Stimulated activated CD8-positive, alpha-beta memory T cell treated with anti-CD3 and anti-CD28 coated beads, Interleukin-15, amount 100 ng/mL, for 4 hours (primary cell): ENCODE measurements at regions not wholly inside any gene's neighbourhood (a gene's known extent, or its start where the extent isn't known, plus 50 kb on each side); places are given as distances from the start of the nearest gene placed in this dataset.

Experiments
- DNase-seq, 2 donors: peaks; one replicate each; pipeline ENCODE4 v3.0.0-alpha.2; 2020; ENCODE audit warnings: low read depth in 2 of 2

DNA sequence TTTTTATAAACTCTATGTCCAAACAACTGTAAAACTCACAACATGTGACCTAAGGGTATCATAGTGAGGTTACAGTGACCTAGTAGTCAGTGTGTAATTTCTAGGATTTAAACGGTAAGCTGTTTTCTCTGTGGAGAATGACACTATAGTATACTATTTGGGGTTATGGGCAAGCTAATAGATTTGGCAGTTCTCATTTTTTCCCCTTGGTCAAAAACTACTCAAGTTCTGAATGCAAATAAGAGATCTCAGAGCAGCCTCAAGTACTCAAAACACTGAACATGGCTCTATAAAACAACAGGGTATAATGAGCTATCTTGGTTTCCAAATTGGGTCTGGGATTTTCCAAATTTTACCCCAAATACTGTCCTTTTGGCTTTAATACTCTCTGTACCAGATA, 88.5 kb upstream of the HMCN1 start:
- DNase-seq = no peak

DNA sequence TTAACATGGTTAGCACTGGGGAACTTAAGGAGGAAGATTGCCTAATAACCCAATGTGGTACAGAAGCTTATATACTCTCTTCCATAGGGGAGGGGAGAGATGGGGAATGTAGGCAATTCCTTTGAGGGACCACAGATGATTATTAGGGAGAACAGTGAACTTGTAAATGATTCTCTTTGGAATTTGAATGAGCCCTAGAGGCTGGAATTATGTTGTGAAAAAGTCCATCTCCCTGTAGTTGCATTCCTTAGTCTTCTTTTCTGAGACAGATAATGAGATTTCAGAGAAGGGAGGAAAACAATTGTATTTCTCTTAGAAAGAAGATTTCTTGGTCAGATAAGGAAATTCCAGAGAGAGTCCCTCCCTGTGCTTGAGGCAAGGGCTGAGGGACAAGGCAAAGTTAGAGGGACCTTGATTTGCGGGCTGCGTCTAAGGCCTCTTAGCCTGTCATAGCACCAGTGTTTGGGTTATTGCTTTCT, 89.0 kb upstream of the HMCN1 start:
- DNase-seq = no peak

DNA sequence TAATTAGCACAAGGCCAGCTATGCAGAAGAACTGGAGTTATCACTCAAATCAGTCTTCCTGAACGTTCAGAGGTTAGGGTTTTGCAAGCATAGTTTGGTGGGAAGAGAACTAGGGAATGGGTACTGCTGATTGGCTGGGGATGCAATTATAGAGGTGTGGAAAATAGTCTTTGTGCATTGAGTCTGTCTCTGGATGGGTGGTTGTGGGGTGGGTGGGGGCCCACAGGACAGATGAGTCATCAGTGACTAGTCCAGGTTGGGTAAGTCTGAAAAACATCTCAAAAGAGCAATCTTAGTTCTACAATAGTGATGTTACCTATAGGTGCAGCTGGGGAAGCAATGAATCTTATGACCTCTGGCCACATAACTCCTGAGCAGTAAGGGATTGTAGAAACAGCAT, 89.7 kb upstream of the HMCN1 start:
- no peak for DNase-seq

DNA sequence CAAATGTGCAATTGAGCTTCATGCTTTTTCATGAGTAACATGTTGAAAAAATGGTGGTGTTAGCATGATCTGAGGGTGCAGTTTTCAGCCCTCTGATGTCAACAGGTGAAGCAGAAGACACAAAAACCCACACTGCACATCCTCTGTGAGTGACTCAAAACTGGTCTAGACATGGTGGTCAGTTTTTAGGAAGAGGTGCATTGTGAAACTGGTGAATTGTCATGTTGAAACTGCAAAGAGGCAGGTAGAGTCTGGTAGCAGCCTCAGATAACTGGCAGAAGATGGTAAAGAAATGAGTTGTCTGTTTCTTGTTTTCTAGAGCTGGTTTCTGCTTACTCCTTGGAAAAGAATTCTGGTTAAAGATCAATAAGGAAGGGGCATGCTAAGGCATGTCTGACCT, 97.3 kb upstream of the HMCN1 start:
- DNase-seq = no peak

DNA sequence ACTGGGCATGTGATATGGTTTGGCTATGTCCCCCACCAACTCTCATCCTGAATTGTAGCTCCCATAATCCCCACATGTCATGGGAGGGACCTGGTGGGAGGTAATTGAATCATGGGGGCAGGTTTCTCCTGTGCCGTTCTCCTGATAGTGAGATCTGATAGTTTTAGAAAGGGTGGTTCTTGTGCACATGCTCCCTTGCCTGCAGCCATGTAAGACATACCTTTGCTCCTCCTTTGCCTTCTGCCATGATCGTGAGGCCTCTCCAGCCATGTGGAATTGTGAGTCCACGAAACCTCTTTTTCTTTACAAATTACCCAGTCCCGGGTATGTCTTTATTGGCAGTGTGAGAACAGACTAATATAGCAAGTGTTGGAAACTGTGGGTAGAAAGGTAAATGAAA, 99.5 kb upstream of the HMCN1 start:
- DNase-seq = no peak

DNA sequence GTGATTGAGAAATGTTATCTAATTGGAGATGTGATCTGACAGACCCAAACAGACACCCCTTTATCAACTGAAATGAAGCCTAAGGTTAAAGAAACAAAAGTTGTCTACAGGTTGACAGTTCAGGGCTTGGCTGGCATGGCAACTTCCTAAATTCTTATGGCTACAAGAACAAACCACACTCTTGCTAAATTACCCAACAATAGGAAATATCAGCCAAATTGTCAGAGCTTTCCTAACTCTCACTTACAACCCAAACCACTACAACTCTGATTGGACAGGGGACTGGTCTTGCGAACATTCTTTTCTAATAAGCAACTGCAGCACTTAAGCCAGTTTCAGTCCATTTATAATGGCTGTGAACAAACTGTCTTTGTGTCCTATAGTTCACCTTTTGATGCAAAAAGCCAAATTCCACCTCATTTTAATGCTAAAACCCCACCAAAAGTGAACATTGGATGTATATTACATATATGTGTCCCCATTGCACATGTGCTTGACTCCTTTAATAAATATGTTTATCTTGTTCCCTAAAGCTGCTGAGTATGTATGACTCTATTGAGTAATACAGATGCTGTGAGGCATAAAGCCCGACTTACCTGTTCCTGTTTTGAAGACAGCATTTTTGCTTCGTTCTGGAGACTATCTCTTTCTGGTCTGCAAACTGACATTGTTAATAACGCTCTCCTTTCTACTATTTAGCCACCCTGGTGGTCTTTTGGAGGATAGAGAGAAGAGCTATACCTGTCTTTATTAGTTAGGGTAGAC, 101.3 kb upstream of the HMCN1 start:
- no peak for DNase-seq

DNA sequence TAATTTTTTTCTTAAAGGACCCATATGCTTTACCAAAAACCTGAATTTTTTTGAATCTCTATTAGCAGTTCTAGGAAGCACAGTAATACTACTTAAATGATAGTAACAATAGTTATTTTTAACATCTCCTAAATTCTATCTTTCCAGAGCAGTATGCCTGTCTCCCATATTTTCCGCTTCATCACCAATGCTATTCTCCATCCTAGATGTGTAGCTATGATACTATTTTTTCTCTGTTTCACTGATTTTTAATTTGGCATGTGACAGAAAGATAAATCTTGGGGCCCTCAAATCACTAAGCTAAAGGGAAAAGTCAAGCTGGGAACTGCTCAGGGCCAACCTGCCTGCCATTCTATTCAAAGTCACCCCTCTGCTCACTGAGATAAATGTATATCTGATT, 102.3 kb upstream of the HMCN1 start:
- DNase-seq = no peak

DNA sequence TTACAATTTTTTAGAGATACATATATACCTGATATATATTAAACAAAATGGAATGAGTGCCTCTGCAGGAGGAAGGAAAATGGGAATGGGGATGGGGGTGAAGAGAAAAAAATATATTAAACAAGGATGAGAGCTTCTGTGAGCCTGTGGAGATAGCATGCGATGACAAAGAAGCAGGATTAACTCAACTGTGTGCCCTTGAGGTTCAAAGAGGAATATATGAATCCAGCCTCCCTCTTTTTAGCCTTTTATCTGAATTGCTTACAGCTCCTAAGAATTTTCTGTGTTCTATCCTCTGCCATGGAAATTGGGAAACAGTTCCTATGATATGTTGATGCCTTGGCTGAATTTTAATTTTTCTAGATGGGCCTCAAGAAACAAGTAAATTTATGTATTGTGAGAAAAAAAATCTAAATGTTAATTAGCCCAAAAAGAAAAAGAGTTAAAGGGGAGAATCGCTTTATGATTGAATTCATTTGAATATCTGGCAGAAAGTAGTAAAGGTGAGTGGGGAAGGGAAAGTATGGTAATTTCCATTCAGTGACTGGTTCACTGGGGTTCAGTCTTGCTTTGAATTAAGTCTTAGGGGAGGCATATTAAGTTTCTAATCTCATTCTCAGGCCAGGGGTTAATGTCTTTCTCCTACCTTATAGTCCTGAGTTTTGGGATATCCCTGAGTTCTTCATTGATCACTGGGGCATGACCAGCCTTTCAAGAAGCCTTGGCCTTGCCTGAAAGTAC, 106.3 kb upstream of the HMCN1 start:
- DNase-seq = no peak

DNA sequence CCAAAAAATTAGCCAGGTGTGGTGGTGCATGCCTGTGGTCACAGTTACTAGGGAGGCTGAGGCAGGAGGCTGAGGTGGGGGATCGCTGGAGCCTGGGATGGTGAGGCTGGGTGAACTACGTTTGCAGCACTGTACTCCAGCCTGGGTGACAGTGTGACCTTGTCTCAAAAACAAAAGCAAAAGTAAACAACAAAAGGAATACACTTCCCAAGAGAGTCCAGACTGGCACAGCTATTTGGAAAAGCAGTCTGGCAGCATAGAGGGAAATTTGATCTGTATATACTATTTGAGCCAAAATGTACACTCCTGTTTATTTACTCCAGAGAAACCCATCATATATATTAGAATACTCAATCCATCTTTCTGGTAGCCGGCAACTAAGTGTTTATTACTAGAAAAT, 107.0 kb upstream of the HMCN1 start:
- no peak for DNase-seq

DNA sequence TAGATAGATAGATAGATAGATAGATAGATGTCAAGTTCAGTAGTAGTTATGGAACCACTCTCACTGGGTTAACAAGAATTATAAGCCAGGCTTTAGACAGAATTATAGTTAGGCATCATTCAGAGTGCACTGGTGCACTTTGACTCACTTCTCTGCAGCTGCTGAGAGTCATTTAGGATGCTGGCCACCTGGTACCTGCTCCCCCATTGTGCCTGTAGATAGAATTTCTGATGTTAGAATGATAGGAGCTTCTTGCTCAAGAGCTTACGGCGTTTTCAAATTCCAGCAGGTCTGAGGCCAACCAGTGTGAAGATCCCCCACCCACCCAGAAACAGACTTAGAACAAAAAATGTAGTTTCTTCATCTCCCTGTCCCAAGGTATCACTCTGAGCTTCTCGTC, 107.8 kb upstream of the HMCN1 start:
- DNase-seq = no peak

DNA sequence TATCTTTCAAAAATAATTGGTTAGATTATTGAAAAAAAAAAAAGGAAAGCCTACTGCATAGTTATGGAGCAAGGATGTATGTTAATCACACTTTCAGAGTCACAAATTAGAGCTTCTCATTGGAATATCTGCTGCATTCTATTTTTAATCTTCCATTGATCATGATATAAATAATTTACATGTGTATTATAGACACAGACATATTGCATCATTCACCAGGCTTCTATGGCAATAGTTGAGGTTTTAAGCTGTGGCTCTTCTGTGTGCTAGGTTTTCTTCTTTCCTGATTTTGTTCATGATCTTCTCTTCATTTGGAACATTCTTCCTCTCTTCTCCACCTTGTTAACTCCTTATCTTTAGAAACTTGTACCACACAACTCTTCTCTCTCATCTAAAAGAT, 123.2 kb upstream of the HMCN1 start:
- DNase-seq = no peak

DNA sequence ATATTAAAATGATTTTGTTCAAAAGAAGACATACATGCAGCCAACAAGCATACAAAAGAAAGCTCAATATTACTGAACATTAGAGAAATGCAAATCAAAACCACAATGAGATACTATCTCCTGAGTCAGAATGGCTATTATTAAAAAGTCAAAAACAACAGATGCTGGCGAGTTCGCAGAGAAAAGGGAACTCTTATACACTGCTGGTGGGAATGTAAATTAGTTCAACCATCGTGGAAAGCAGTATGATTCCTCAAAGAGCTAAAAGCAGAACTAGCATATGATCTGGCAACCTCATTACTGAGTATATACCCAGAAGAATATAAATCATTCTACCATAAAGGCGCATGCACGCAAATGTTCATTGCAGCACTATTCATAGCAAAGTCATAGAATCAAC, 126.0 kb upstream of the HMCN1 start:
- no peak for DNase-seq

DNA sequence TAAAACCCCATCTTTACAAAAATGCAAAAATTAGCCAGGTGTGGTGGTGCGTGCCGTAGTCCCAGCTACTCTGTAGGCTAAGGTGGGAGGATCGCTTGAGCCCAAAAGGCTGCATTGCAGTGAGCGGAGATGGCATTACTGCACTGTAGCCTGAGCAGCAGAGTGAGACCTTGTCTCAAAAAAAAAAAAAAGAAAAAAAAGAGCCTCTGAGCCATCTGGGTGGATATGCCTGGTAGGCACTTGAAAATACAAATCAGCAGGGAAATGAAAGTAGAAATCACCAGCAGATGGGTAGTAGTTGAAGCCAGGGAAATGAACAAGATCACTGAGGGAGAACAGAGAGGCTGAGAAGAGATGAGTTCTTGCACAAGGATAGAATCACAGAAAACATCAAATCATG, 131.0 kb upstream of the HMCN1 start:
- no peak for DNase-seq

DNA sequence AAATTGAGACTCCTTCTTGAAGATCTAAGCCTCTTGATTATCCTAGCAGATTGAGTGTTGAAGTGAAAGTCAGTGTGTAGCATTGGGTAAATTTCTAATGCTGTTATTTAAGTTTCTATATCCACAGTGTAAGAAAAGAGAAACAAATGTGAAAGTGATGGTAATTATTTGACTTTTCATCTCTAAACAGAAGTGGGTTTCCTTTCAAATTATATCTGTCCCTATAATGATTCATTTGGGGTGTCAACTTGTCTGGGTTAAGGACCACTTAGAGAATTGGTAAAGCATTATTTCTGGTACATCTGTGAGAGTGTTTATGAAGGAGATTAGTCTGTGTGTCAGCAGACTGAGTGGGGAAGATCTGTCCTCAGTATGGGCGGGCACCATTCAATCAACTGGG, 133.0 kb upstream of the HMCN1 start:
- no peak for DNase-seq

DNA sequence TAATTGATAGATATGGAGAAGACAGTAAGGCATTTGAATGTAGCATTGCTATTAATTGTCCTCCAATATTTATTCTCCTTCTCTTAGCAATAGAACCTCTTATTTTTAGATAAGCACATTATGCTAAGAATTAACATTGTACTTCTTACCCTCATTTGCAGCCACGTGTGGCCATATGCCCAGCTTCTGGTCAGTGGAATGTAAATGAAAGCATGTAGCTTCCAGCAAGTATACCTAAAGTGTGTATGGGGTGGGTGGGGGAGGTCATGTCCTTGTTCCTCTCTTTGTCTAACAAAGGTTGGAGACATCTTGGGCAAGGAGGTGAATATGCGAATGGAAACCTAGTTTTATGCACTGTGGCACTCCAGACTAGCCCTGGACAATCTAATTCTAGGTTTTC, 133.6 kb upstream of the HMCN1 start:
- DNase-seq = no peak

DNA sequence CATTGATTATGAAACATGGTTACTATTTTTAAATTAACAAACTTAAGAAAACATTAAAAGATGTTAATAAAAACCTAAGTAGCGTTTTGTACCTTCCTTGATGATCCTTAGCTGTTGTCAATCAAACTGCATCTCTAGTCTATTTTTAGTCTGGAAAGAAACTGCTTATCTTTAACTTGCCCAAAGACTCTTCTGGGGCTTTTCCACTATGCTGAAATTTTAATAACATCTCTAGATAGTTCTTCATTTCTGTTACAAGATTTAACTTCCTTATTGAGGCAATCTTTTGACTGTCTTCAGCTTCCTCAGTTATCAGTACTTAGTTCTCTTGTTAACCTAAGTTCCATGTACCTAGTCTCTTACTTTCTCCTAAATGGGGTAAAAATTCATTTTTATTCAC, 135.9 kb upstream of the HMCN1 start:
- no peak for DNase-seq

DNA sequence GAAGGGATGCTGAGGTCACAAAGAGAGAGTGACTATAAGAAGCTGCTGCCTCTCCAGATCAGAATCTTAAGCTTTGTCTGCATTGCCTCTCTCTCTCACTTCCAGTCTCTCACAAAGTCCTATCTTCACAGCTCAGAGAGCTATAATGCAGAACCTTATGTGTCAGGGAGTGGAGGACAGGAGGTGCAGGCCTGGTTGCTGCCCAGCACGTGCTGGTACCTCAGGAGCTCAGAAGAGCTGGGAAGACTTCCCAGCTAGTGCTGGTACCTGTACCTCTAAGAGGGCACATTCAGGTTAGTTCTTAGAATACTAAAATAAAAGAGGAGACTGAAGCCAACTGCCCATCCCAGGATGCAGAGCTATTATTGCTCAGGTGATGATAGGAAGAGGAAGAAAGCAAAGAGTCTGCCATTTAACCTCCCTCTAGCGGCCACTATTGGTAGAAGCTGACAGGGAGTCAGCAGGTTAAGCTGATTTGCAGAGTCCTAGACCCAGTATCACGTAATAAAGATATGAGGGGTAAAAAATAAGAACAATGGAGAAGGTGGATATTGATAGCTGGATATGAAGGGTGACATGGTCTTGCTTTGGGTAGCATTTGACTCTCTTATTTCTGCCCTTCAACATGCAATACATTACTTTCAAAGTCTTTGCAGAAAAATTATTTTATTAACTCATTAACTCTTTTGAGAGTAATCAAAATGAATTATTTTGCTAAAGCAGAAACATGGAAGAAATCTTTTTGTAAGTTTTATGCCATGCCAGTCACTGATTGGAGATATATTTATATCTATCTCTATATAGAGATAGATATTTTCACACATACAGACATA, 138.1 kb upstream of the HMCN1 start:
- DNase-seq = peak in 1 of 2 donors; percentile 4

DNA sequence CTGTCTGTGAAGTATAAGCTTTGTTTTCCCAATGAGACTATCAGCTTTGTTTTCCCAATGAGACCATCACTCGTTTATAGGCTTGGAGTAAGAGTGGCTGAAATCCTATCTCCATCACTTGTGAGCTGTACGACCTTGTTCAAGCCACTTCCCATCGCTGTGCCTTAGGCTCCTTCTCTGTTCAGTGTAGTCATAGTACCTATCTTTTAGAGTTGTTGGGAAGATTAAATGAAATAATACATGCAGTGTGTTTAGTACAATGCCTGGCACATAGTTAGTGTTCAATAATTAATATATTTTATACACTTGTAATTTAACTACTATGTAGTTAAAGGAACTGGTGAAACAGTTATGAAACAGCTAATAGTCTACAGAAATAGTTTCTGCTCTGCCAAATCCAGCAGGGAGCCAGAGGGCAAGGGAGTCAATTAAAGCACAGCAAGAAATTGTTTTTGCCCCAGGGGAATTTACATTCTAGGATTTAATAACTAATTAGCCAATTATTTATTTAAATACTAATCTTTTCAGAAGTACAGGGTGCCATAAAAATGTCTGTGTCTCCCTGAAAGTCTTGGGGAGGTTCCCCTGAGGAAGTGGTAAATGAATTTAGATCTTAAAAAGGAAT, 139.3 kb upstream of the HMCN1 start:
- no peak for DNase-seq

DNA sequence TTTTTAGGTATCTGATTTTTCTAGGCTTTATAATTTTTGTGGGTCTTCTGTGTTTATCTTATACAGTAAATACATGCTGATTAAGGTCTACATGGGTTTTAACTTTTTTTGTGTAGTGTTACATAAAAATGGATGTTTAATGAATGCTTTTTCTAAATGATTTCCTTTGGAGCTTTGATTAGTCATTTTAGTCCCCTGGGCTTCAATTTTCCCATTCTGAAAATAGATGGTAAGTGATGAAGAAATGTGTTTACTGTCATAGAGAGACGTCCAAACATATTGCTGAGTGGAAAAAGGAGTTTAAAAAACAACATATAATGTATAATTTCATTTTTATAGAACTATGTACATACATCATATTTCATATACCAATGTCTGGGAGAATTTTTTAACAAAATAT, 140.9 kb upstream of the HMCN1 start:
- DNase-seq = no peak

DNA sequence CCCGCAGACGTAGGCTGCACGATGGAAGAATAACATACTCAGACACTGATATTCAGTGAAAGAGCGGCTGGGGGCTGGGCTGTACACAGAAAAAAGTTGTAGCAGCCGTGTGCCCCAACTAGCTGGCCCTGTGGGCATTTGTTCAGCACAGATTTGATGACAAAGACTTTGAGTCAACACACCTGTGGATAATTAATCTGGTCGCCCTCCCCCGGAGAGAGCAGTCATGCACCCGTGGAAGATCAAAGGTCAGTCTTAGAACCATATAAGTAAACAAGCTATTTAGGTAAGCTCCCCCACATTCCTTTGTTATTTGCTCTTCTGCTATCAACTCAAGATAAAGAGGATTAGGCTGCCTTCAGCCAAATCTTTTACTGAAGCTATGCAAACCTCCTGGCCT, 148.4 kb upstream of the HMCN1 start:
- DNase-seq = no peak

DNA sequence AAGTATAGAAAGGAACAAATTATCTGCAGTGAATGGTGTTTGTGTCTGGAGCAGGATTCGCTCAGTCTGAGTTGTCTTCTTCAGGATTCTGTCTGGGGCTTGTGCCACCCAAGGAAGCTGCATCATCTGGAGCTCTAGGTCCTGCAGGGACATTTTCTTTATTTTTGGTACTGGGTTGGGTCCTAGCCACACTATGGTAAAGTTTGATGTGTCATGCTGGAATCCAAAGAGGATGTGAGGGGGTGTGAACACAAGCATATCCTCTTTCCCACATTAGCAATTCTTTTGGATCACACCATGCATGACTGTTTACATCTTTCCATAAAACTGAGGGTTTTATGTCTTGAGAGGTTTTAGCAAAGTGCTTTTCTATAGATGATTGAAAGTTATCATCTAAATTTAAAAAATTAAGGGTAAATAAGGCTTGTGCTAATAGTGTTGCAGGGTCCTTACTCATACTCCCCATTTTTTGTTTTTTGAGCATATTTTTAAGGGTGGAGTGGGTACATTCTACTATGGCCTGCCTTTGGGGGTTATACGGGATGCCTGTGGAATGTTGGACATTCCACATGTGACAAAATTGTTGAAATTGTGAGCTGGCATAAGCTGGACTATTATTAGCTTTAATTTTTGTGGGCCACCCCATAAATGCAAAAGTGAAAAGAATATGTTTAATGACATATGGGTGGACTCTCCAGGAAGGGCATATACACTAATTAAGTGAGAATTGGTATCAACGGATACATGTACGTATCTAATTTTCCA, 152.0 kb upstream of the HMCN1 start:
- DNase-seq = no peak
